NCI-H2196 treated with DMSO at 0.1 percent for 48 hours (cell line): ENCODE measurements at regions not wholly inside any gene's neighbourhood (a gene's known extent, or its start where the extent isn't known, plus 50 kb on each side); places are given as distances from the start of the nearest gene placed in this dataset.

Experiments used
- DNase-seq: peaks from one replicate; lab custom pipeline; 2025; ENCODE audit not compliant: unreplicated experiment; lab: John Stamatoyannopoulos, UW

DNA sequence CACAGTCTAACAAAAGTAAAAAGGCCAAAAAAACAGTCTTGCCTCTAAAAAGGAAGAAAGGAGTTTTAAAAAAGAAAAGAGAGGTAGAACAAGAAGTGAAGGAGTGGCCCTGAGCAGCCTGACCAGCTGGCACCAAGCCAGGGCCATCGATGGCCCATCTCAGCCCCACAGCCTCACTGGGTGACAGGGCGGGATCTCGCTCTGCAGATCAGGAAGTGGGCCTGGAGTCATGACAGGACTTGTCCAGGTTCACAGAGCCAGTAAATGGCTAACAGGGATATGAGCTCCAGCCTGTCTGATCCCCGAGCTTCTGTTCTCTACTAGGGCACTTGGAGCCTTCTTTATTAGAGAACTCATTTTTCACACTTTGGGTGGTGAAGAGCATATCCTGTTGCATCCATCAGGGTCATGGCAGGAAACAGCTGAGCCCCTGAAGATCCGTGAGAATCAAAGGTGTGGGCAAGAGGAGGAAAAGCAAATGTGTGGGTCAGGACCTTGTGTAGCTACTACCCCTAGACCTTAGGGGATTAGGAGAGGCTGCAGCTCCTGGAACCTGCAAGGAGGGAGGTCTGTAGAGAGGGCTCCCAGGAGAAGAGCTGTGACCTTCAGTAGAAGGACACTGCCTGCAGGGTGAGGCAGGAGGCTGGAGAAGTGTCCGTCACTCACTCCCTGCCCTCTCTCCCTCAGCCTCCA, 299.0 kb upstream of the MSX2 start:
- no peak for DNase-seq

DNA sequence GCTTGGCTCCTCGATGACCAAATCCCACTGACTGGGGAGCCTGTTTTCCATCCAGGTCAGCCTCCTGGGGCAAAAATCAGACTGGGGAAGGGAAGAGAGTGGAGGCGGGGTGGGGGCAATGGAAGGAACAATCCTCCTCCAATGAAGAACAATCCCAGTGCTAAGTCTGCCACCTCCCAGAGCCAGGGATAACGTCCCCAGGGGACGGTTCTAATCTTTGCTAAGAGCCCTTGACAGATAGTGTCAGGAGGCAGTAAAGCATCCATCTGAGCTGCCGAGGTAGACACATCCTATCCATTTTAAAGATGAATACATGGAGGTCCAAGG, 298.5 kb upstream of the MSX2 start:
- no peak for DNase-seq

DNA sequence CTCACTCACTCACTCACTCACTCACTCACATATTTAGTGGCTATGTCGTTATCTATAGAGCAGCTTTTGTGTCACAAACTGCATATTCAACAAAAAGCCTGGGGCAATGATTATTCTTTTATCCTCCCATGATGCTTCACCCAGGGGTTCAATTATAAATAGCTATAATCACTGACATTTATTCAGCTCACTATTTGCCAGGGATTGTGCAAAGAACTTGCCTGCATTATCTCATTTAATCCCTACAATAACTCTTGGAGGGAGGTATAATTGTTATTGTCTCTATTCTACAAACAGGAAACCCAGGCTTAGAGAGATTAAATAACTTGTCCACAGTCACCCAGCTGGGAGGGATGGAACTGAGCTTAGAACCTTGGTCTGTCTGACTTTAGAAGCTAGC, 298.0 kb upstream of the MSX2 start:
- no peak for DNase-seq

DNA sequence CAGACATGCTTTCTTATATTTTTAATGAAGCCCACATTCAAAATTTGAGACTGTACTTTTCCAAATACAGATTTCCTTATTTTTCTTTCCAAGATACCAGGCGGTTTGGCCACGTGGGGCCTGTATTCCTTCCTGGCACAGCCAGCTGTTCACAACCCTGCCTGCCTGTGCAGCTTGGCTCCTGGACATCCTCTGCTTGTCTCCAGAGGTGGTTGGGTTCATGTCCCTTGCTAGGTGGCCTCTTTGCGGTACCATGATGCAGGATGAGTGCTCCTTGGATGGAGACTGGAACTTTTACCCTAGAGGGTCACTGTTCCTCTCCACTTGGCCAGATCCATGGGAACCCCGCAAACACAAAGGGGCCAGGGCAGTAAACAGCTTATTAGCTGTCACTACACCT, 297.5 kb upstream of the MSX2 start:
- no peak for DNase-seq

DNA sequence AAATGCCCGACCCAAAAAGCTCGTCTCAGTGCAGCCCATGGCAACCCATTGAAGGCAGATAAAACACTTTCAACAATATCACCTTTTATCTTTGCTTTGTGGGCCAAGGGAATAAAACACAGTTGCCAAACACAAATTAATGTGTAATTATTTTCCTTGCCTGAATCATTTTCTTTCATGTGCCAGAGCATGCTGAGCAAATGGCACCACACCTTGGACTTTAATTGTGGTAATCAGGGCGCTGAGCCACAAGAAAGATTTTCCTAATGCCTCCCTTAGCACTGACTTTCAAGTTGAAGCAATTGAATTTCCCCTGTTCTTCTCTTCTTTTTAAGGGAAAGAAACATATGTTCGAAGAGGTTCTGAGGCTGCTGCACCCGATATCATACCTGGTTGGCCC, 297.1 kb upstream of the MSX2 start:
- DNase-seq, result no peak

DNA sequence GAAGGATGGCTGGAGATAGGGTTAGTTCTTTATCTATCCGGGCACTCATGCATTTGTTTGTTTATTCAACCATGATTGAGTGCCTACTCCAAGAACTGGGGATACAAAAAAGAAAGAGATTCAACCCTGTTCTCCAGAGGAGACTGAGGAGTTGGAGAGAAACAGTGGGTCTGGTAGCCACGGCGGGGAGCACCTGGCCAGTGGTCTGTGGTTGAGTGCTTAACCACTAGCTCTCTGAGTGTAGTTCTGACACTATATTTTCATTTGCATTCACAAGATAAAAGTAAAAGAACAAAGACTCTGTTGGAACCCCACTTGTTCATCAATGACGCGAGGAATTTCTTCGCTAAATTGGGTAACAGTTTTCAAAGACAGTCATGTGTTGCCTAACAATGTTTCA, 295.5 kb upstream of the MSX2 start:
- no peak for DNase-seq

DNA sequence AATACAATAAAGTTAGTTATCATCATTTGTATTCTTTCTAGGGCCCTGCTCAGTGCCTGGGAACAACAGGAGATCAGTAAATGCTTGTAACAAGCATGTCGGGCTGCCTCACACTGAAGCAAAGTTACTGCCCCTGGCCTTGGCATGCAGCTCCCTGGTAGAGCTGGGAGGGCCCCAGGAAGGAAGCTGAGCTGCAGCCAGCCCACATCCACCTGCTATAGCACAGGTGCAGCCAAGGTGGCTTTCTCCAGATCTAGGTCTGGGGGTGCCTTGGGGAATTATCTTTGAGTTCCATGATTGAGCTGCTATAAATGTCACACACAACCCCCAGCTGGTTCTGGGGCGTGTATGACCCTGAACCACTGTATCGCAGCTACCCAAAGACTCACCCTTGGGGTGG, 293.4 kb upstream of the MSX2 start:
- no peak for DNase-seq

DNA sequence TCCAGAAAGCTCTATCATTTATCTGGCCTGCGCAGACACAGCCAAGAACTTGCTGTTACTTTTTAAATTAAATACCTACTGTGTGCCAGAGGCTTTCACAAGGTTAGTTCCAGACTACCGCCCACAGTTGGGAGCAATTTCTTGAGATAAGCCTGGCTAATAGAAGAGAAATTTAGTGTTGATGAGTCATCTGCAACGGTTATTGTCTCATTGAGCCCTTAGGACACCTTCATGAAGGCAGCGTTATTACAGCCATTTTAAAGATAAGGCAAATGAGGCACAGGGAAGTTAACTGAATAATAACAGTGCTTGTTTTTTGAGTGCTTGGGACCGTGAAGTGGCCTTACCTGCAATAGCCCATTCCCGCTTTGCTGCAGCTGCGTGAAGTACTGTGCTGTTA, 292.9 kb upstream of the MSX2 start:
- no peak for DNase-seq

DNA sequence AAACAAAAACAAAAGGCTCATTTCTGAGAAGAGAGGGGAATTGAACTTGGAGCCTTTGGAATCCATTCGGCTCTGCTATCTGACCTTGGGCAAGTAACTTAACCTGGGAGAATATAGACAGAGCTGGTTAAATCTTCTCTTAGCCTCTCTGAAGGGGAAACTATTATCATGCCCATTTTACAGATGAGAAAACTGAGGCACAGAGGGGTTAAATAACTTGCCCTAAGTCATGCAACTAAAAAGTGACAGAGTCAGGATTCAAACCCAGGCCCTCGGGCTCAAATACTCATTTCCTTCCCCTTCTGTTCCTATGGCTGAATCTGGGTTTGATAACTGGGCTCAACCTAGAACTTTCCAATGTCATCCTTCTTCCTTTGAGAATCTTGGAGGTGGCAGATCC, 291.3 kb upstream of the MSX2 start:
- no peak for DNase-seq

DNA sequence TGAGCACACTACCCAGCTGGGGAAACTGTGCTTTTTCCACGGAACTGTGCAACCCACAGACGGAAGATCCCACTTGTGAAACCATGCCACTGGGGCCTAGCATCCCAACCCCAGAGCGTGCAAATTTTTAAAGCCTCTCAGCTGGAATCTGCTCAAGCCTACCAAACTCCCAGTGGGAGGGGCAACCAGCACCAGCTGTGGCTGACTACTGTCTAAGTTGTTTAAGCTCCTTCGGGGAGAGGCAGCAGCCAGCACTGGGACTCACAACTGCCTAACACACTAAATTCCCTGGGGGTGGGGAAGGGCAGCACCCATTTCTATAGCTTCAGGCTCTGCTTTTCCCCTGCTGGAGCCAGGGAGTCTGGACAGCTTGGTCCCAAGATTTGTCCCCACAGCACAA, 287.6 kb upstream of the MSX2 start:
- DNase-seq, result no peak

DNA sequence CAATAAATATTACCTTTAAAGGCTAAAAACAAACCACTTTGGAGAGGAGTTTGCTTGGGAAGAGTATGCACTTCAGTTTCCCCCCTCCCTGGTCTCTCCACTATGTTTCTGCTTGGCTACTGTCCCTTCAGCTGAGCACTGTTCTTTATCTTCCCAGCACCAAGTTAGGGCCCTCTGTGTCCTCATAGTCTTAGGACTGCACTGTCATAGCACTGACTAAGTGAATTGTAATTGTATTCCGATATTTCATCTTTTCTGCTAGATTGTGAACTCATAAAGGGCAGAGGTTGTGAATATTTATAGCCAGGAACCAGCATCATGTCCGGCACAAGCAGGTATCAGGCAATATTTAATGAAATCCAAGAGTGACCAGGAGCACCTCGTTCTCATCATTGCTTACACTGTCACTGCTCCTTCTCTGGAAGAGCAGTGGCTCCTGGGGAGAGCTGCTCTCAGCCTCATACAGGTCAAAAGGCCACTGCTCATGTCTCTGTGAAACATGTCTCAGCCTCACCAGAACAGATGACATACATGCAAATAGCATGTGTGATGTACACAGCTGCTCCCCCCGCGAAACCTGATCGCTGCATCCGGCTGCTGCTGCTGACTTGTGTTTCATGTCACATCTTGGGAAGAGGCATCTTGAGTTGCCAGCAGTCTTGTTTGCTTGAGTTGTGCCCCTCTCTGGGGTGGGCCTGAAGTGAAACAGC, 279.7 kb upstream of the MSX2 start:
- DNase-seq, result no peak

DNA sequence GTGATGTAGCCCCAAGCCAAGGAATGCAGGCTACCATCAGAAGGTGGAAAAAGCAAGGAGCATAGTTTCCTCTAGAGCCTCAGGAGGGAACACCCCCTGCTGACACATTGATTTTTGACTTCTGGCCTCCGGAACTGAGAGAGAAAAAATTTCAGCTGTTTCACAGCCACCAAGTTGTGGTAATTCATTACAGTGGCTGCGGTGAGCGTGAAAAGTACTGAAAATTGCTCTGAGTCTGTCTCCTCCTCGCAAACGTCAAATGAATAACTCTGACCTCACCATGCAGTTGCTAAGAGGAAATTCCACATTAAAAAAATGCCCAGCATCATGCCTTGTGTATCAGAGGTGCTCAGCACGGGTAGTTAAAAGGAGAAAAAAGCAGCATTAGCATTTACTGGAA, 277.9 kb upstream of the MSX2 start:
- DNase-seq, result no peak

DNA sequence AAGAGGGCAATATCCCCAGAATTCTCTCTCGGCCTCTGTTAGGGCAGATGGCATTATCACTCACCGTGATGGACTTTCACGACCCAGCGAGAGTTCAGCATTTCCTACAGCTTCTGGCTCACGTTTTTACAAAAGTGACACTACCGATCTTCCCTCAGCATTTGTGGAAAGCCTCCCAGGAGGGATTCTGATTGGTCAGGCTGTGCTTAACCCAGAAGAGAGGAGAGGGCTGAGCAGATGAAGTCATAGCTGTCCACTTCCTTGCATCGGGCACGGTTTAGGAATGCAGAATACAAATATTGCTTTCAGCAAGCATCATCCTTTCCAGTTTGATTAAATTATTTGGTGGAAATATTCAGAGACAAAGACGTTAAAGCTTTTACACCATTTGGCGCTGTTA, 277.4 kb upstream of the MSX2 start:
- no peak for DNase-seq

DNA sequence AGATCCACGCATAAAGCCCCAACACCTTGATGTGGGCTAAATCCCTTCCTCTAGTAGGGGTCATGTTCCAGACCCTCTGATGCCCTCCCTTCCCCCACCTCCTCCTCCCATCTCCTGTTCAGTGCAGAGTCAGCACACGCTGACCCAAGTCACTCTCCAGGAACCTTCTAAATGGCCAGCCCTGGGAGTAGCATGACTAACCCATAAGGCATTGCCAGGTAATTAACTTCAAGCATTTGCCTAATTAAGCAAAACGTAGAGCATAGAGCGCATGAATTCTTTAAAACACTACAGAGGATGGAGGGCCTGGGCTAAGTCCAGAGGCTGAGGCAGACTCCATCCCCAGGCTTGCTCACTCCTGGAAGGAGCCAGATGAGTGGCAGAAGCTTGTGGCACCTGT, 276.3 kb upstream of the MSX2 start:
- DNase-seq, result no peak

DNA sequence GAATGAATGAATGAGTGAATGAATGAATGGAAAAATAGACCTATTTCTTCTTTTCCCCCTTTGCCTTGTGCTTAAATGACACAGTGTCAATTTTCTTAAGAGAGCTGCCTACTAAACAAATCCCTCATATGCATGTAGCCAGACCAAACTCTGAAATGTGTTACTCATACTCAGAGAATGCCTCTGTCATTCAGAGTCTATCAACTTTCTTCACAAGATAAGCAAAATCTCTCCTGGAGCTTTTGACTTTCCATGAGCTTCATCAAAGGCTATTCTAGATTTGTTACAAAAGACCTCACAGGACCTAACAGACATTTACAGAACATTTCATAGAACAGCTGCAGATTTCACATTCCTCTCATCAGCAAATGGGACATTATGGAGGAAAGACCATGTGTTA, 275.7 kb upstream of the MSX2 start:
- no peak for DNase-seq

DNA sequence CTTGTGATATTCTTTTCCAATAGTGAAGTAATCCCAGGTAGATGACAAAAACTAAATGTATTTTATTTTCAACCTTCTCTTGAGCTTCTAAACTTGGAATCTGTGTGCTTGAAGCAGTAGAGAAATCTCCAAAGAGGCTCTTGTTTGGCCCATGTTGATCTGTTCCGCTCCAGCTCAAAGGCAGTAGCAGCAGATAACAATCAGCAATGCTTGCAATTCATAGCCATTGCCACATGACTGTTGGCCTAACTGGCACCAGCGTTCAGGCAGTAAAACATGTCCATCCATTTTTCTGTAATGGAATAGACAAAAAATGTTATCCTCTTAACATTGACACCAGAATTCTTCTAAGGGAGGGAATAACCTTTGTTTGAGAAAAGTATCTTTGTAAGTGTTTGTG, 270.7 kb upstream of the MSX2 start:
- DNase-seq, result no peak

DNA sequence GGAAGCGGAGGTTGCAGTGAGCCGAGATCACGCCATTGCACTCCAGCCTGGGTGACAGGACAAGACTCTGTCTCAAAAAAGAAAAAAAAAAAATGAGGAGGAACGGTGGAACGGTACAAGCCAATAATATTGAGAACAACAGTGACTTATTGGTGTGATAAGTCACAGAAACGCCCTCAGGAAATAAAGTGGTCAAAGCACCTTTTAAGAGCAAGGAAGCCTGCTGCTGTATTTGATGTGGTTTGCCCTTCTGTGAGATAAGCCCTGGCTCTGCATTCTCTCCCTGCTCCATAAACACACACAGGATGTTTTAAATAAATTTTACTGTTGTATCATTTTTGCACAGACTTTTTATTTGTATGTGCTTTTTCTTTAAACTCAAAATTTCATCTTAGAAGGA, 269.9 kb upstream of the MSX2 start:
- DNase-seq, result no peak

DNA sequence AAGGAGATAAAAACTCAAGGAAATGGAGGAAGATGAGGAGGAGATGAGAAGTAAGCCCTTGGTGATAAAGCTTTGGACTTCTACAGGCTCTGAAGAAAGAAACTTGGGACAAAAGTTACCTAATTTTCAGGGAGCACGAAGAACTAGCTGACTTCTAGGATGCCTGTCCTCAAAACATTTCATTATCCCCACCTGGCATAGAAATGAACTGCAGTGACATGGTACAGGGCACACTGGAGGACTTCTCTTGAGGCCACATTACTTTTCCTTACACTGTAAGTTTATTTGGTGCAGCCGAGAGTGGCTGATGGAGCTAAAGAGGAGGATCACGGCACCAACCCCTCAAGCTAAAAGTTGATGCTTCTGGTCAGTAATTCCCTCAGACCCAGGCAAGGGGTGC, 269.5 kb upstream of the MSX2 start:
- no peak for DNase-seq

DNA sequence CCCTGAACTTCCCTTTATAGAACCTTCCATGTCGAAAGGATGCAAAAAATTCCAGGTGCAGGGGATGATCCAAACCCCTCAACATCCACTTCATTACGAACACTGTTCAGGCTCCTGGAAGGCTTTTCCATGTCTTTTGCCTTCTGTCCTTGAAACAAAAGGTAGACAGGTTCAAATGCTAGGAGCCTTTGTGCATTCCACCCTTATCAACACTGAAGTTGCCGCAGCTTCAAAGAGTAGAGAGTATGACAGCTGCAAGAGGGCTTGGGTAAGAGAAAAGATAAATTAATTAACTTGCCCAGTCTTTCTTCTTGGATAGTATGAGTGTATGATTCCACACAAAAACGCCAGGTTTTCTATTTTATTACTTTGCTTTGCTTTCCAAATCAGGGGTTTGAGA, 269.1 kb upstream of the MSX2 start:
- DNase-seq, result no peak

DNA sequence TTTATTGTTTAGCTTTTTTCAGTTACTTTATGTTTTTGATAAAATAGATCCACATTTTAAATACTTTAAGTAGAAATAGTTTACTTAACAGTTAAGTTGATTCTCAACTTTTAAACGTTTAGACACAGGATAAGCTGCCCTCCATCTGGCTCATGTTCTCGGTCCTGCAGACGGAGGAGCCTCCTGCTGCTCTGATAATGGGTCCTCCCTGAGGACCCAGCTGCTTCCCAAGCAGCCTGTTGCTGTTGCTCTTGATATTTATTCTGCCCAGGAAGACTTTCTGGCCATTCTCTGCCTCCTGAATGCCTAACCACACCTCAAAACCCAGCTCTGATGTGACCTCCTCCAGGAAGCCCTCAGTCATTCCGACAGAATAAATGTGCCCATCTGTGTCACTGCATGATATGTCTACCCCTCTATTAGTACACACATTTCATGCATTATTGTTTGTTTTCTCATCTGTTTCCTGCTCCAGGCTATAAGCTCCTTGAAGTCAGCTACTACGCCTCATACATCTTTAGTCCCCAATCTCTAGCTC, 267.2 kb upstream of the MSX2 start:
- no peak for DNase-seq

DNA sequence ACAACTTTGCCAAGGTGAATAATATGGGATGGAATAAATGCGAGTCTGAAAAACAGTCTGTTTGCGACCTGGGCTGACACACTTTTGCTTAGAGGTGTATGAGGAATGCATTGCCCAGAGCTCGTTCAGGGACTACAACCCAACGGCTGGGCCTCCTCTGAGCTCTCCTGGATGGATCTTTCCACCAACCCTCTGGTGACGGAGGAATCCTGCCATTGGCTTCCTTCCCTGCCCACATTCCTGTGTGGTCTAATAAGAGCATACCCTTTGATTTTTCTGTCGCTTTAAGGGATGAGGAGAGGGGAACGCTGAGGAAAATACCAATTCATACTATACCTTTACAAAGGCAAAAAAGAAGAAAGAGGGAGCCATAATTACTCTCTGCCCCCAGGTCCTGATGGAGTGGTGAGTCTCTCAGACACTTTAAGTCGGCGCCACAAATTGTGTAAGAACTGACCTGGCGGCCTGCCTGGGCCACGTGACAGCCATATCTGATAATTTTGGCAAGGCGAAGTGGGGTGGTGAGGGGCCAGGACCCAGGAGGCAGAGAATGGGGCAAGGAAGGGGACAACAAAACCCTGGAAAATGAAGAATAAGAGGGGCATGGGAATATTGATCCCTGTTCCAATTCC, 265.2 kb upstream of the MSX2 start:
- no peak for DNase-seq

DNA sequence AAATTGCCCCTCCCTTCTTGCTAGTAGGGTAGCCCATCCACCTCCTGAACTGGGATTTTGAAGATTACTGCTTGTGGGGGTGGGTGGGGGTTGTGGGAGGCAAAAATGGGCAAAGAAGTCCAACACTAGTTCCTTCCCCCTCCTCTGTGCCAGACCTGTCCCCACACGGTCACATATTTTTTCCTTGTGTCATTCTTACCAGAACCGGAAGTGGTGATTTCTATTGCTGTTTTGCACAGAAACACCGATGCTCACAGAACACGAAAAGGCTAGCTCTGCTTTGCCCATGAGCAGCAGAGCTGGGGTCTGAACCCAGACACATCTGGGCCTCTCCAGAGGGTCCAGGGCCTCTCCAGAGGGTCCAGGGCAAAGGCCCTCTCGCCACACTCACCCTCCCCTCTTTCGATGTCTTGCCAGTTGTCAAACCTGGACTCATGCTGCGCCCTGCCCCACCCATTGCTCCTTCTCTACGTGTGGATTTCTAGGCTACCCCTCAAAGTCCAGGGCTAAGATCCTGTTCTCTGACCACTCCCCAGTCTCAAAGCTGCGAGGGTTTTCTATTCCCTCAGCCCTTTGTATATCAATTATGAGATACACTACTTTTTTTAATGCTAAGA, 264.4 kb upstream of the MSX2 start:
- DNase-seq, result no peak
